ENCODE measurements at regions not wholly inside any gene's neighbourhood (a gene's known extent, or its start where the extent isn't known, plus 50 kb on each side); places are given as distances from the start of the nearest gene placed in this dataset.

DNA sequence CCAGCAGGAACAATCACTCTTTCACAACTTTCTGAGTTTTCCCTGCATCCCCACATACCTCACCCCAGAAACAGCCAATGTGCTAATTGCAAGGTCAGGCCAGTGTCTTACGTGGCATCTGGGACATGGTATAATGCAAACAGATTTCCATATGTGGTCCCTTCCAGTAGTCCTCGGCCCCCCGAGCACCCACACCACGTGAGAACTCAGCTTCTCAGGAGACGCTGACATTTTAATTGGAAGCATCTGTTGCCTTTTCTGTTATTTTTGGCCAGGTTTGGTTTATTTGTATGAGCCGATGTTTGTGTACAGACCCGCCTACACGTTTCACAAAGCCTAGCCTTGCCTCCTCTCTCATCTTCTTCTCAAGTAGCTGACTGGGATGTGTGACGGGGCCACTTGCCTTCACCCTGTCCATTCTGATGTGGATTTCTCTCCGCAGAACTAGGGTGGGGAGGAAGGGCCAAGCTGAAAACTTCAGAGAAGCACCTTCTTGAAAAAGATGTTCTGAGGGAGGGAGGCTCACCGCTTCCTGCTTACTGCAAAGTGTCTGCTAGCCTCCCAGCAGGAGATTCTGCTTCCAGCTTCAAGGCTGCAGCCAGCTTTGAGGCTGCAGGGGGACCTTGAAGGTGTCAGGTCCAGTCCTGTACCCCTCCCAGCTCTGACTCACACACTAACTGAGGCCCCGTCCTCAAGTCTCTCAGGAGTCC lies 109.6 kb upstream of the SLC14A2 start:
- DNase-seq, result no peak

DNA sequence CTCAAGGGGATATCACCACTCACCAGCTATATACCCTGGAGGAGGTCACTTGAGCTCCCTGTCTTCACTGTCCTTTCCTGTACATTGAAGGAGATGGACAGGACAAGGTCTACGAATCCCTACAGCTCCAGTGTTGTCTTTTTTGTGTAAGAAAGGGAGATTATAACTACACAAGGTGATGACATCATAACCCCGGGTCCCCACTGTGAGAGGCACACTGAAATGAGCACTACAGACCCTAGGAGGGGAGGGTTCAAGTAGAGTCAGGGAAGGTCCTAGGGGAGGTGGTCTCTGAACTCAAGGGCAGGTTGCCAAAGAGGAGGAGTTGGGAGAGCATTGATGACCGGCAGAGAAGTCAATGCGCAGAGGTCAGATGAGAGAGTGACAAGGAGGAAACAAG lies 108.3 kb upstream of the SLC14A2 start:
- DNase-seq, result no peak

DNA sequence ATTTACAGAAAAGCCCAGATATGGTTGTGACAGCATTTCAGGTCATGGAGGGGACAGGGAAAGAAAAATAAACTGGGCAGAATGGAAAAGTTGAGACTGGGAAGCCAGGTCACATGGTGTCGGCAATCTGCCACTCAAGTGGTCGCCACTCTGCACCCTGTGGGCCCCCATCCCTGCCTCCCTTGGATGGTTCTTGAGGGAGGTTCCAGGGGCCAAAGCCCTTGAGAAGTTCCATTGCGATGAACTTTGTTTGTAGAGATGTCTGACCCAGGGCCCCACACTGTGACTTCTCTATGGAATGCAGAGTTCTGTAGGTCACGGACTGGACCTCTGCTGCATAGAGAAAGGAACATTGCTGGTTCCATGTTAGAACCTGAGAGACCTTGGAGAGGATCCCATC lies 105.7 kb upstream of the SLC14A2 start:
- DNase-seq, result no peak

DNA sequence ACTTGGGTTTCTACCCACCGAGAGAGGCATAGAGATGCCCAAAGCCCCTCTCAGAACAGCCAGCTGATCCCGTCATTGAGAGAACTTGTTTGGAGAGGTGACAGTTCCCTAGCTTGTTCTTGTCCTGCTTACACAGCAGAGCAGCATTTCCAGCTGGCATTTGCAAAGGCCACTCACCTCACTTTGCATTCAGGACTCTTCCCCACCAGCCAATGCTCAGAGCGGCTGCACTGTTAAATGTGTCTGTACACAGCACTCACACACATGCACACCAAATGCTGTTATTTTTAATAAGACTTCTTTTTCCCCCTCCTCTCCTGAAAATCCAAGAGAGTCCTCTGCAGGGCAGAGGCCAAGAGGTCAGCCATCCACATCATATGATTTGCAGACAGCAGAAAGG lies 104.6 kb upstream of the SLC14A2 start:
- DNase-seq, result no peak

DNA sequence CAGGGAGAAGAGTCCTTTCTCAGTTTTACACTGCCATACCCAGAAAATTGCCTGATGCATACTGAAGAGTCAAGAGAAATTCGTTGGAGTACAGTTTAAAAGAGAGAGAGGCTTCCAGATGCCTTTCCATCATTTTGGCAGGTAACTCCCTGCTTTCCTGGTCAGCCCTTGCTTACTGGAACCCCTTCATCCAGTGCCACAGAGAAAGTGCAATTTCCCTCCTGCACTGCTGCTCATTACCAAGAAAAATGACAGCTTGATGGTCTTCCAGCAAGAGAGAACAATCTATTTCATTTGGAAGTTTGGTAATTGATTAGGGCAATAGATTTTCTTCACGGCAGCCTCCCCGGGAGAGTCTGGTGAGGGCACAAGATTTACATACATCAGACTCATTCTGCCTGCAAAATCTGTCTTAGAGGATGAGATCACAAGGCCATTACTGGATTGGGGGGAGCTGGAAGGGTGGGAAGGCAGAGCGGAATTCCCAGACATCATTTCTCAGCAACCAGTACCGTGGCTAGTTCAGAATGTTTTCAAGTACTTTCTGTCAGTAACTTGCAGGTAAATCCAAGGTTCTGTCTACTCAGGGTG lies 102.8 kb upstream of the SLC14A2 start:
- DNase-seq, result no peak

DNA sequence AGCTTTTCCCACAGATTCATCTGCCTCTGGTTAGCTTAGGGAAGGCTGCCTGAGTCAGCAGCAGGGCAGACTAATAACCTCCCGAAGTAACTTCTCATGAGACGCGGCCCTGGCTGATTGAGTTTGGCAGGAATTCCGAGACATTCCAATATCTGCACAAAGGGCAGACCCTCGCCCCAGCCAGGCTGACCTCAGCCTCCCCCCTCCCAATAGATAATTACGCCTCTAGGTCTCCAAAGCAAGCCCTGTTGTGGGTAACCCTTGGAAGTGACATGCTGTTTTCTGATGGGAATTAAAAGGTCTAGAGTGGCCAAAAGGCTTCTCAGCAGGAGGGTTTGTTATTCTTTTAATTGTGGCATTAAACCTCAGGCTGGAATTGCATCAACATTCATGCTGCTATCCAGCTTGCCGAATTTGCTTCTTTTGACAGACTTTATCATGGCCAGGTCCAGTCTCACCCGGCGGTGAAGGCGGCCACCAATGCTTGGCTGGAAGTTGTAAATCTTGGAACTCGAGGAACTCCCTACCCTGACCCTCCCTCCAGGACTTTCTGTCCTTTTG lies 98.0 kb upstream of the SLC14A2 start:
- no peak for DNase-seq

DNA sequence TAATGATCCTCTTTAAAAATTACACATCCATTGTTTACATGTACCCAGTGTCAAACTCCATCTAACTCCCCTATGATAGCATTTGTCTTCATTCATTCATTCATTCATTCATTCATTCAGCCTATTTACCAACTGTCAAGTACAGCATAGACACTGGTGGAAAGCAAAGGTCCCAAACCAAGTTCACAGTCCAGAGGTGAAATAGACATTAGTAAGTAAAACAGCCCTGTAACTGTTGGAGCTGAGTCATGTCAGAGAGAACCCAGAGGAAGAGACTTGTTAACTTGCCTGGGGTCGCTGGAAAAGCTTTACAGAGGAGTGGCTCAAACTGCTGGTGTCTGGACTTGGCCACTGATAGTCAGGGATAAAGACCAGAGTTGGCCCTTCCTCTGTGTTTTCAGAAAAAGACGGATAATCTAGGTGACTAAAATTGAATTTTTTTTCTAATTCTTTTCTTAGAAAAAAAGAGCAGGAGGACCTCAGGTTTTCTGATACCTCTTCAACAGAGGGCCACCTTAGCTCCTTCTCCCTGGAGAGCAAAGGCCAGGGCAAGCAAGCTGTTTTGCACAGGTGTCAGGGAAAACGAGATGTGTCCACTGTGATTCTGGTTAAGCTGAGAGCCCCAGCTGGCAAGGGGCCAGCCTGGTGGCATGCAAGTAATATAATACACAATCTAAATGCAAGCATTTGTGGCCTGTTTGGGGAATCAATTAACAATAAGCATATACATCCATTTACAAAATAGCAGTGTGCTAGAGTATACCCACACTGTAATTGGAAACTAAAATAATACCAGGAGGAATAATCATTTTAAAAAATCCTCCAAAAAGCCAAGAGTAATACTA lies 96.7 kb upstream of the SLC14A2 start:
- no peak for DNase-seq

DNA sequence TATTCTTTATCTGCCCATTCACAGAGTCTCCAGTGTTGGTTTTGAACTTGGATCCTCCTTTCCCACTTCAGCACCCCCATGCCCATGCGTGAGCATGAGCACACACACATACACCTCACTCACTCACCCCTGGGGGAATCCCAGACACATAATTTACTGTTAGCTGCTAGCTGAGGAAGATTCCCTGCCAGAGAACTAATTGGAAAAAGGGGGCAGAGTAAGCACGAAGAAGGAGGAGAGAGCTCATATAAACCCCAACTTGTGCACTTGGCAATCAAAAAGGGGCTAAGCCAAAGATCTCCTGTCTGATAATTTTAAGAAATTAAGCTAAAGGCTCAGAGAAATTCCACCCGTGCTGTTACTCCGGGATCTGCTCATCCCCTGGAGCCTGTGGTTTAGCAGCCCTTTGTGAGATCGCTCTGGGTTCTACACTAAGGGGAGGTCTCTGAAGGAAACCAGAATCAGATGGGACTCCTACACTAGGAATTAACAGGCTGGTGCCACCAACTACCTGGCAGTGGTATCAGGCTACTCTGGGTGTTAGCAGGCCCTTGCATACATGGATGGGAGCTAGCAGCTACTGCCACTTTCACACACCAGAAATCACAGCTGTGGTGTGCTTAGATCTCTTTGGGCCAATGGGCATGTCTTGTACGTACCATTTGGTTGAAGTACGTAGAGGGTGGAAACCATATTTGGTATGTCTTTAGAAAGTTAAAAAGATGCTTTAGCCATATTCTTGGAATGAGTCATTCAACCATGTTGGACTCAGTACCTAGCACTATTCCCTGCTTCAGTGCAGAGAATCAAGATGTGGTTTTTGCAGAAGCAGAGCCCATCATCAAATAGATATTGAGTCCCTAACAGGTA lies 95.6 kb upstream of the SLC14A2 start:
- no peak for DNase-seq

DNA sequence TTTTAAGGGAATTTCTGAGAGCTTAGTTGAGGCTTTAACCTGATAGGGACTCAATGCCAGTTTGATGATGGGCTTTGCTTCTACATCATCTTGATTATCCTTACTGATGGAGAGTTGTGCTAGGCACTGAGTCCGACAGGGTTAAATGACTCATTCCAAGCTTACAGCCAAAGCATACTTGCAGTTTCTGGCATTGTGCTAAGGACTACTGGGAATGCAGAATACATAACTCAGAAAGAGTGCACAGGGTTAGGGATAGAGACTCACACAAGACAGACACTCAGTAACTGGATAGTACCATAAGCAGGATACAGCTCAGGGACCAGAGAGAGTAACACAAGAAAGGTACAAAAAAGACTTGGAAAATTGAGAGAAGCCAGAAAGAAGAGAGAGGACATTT lies 94.1 kb upstream of the SLC14A2 start:
- DNase-seq, result no peak

DNA sequence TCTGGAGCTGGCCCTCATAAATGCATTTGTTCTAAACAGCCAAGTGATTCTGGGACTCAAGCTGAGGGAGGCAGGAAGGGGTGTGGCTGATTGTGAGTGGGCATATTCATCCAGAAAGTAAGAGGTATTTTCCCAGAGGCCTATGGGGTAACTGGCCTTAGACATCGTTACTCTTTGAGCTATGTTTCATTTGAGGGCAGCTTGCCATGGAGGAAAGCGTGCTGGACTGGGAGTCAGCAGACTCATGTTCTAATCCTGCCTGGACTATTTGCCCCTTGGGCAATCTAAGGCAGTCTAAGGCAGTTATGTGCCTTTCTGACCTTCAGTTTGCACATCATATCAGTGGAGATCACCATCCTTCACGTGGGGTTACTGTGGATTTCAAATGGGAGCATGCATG lies 93.5 kb upstream of the SLC14A2 start:
- no peak for DNase-seq

DNA sequence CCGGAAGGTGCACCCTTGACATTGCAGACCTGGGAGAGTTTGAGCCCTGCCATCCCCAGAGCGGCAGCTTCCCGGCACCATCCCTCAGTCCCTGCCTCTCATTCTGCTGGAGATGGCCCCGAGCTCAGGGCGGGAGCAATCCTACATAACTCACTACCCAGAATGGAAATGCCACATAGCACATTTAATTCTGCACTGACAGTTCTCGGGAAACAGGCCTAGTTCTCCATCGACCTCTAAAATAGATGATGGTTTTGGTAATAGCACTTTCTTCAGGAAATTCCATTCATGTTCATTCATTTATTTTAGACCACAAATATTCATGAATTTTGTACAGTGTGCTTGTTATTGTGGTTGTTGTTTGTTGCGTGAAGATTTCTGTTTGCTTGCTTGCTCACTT lies 92.9 kb upstream of the SLC14A2 start:
- DNase-seq, result no peak

DNA sequence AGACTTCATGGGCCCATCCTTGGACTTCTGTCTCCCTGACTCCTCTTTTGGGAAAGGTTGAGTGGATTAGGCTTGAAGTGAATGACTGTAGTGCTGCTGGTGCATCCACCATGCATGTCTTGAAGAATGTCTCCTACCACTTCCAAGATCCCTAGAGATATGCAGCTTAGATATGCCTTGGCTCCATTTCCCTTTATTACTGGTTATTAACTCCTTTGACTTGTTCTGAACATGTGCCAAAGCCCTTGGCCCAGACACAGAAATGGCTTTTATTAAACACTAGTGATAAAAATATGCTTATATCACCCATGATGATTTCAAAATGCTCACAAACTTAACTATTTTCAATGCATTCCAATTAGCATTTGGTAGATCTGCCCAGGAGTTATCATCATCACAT lies 90.0 kb upstream of the SLC14A2 start:
- DNase-seq, result no peak

DNA sequence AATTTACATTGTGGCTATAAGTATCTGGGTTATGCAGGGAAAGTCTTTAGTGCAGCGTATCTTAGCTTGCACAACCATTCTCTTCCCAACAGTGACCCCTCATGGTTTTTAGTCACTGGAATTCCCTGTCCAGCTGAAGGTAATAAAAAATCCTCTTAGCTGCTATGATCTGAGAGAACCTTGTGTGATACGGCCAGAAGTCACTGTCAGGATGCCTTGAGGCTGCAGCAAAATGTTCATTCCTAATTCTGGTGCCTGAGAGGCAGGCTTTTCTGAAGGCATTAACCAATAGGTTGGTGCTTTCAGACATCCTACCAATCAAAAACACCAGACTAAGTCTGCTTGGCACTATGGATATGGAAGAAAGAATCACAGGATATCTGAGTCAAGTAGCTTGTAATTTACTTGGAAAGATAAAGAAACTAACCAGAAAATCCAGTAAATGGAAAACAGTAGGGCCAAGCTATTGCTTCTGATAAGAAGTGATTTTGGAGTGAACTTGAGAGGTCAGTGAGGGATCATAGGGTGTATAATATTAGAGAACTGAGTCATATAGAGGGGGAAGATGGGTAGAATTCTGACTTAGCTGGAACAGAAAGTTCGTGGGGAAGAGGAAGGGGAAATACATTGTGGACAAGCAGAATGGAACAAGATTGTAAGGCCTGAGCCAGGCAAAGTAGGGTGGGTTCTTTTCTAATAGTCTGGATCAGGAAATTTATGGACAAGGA lies 89.0 kb upstream of the SLC14A2 start:
- DNase-seq, result no peak

DNA sequence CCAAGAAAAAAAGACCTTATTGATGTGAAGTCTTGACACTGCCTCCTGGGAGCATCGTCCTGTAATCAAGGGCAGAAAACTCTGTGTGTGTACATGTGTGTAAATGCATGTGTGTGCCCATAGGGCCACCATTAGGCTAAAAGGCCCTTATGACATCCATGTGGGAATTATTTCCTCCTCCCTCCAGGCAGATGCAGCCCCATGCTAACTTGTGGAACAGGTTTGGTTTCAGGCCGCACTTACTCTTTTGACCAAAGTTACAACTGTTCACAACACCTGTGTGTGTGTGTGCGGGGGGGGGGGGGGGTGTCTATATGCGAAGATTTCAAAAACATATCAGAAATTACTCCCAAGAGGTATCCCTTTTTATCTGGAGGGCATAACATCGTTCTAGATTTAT lies 87.4 kb upstream of the SLC14A2 start:
- no peak for DNase-seq

DNA sequence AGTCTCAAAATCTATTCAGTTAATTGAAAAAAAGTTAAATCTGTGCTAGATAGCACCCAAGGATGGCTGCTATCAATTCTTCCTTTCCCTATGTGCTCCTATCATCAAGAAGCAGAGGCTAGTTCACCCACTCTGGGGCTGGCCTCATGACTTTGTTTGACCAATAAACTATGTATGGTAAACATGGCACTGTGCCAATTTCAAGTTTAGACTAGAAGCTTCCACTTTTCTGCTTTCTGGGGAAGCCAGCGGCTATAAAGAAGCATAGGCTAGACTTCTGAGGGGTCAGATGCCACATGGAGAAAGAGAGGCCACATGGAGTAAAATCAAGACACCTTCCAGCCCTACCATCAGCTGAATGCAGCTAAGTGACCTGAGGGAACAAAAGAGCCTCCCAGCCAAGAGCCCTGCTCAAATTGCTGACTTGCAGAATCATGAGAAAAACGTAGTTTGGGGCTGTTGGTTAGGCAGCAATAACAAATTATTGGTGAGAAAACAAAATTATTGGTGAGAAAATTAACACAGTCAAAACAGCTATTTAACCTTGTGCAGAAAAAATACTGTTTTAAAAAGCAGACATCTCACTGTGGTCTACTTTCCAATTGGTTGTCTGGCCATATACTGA lies 86.5 kb upstream of the SLC14A2 start:
- DNase-seq, result no peak

DNA sequence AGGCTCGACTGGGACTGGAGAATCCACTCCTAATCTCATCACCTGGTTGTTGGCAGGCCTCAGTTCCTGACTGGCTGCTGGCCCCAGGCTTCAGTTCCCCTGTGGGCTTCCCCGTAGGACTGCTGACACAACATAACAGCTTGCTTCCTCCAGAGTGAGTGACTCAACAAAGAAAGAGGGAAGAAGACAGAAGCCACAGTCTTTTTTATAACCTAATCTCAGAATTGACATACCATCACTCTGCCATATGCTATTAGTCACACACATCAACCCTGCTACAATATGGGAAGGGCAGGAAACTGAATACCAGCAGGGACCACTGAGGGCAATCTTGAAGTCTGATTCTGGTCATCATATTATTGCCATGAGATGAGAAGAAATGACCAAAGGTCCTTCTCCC lies 76.8 kb upstream of the SLC14A2 start:
- no peak for DNase-seq

DNA sequence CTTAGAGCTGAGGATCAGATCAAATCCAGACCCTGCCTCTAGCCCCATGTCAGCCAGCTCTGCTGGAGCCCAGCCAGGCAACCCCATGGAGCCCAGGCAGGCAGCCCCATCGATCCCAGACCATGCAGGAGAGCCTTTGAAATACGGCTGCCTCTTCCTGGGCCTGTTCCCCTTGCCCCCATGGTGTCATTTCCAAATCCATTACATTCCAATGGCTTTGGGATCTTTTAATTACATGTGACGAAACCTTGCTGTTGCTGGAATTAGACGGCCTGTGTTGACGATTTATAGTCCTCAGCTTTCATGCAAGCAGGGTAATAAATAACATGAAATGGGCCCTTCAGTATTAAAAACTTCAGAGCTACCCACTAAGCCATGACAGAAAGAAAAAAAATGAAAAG lies 75.8 kb upstream of the SLC14A2 start:
- no peak for DNase-seq

DNA sequence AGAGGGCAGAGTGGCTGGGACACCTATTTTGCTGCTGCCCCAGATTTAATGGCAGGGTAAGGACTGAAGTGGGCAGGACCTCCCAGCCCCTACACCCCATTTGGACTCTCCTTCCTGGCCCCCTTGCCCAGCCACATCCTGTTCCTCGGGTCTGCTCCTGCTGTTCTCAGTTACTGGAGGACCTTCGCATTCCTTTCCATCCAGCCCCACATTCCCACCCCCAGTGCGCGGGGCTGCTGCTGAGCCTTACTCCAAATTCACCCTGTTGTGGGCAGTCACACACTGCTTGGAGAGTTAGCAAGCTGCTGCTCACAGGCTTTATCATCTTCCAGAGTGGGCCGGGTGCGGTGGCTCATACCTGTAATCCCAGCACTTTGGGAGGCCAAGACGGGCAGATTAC lies 75.2 kb upstream of the SLC14A2 start:
- no peak for DNase-seq

DNA sequence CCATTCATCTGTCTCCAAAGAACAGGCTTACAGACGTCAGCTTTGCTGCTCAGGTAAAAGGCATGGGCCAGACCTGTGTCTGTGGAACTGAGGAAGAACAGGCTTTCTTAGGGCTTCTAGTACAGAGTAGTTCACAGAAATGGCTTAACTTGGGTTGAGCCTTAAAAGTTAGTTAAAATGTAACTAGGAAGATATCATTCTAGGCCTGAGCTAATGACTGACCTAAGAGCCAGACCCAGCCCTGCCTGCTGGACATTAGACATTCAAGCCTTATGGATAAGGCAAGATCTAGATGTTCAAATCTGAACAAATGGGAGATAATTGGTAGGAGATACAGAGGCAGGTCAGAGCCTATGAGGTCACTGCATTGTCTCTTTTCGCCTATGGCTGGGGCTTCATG lies 73.9 kb upstream of the SLC14A2 start:
- DNase-seq, result no peak

DNA sequence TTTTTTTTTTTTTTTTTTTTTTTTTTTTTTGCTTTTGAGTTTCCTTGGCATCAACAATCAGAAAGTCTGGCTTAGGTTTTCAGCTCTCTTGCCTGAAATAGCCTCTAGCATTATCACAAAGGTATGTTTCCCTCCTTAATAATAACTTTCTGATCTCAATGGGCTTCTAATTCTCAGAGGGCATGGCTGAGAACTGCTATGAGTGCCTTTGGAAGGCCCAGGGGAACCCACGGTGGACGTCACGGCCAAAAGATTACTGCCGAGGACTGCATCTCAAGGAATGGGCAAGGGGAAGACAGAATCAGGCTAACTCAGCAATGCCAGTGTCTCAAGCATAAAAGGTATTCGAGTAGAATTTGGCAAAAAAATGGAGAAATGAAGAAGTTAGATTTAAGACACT lies 73.2 kb upstream of the SLC14A2 start:
- DNase-seq, result no peak

DNA sequence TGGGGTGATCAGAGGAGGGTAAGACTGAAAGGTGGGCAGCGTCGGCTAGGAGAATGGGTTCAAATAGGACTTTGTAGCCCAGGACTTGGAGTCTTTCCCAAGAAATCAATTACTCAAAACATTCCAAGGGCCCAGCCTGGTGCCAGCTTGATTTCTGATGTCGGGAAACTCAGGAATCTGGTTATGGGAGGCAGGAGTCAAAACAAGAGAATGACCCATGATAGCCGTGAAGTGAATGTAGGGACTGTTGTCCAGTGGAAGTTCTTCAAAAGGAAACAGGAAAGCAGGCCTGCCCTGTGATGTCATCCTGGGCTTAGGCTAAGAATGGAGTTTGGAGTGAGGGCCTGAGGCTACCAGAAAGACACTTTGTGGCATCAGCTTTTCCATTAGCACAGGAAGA lies 67.4 kb upstream of the SLC14A2 start:
- no peak for DNase-seq

DNA sequence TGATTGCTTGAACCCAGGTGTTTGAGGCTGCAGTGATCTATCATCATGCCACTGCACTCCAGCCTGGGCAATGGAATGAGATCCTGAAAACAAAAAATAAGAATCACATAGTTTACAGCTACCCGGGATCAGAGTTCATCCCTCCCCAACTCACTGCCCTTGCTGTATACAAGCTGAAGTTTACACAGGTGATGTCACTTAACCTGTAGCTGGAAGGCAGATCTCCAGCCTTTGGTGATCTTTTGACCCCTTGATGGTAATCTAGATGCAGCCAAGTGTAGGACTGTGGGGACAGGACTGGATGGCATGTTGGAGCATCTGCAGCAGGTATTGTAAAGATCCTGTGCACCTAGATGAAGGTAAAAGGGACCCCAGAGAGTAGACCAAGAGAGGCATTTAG lies 66.7 kb upstream of the SLC14A2 start:
- DNase-seq, result no peak
